GM19023 (cell line): ENCODE measurements at regions not wholly inside any gene's neighbourhood (a gene's known extent, or its start where the extent isn't known, plus 50 kb on each side); places are given as distances from the start of the nearest gene placed in this dataset.

Experiments used
- ATAC-seq: cut with Tn5 transposase; IDR thresholded peaks from one replicate; pipeline ENCODE4 v1.9.1; 2021; ENCODE audit warnings: mild to moderate bottlenecking, moderate library complexity; ENCODE audit not compliant: unreplicated experiment

- ATAC-seq, result peak; percentile 92
Observed at GRCh38 chr10:77710759-77711682, 73.4 kb upstream of the KCNMA1 start.

GRCh38 chr10:77710081-77710551 is 72.5 kb upstream of the KCNMA1 start:
- ATAC-seq, result no peak

GRCh38 chr10:77707570-77707969 is 70.0 kb upstream of the KCNMA1 start:
- no peak for ATAC-seq

GRCh38 chr10:77702166-77702565 is 64.6 kb upstream of the KCNMA1 start:
- ATAC-seq, result no peak

GRCh38 chr10:77700086-77700485 is 62.5 kb upstream of the KCNMA1 start:
- ATAC-seq, result no peak

- no peak for ATAC-seq
Observed at GRCh38 chr10:77699080-77699645, 61.6 kb upstream of the KCNMA1 start.

GRCh38 chr10:77698267-77698931 is 60.8 kb upstream of the KCNMA1 start:
- no peak for ATAC-seq

GRCh38 chr10:77696584-77696983 is 59.0 kb upstream of the KCNMA1 start:
- ATAC-seq, result no peak

GRCh38 chr10:77695186-77695585 is 57.6 kb upstream of the KCNMA1 start:
- no peak for ATAC-seq

GRCh38 chr10:77692782-77693181 is 55.2 kb upstream of the KCNMA1 start:
- no peak for ATAC-seq

- no peak for ATAC-seq
Observed at GRCh38 chr10:77689339-77689738, 51.7 kb upstream of the KCNMA1 start.

GRCh38 chr10:77687621-77688020 is 50.0 kb upstream of the KCNMA1 start:
- no peak for ATAC-seq
